NB4 (cell line): ENCODE measurements at regions not wholly inside any gene's neighbourhood (a gene's known extent, or its start where the extent isn't known, plus 50 kb on each side); places are given as distances from the start of the nearest gene placed in this dataset.

Experiments
- DNase-seq: peaks from one replicate; pipeline ENCODE4 v3.0.0; 2010; ENCODE audit warnings: low read depth
- H3K4me3 ChIP-seq: one replicate; pipeline ENCODE4 v1.5.1; 2011; ENCODE audit warnings: mild to moderate bottlenecking, low read depth, low read length, moderate library complexity
- MYC ChIP-seq: IDR thresholded peaks from 2 replicates; pipeline ENCODE4 v1.6.1; 2011; ENCODE audit warnings: low read depth, low read length
- POLR2A ChIP-seq: IDR thresholded peaks from 2 replicates; pipeline ENCODE4 v1.6.1; 2011; ENCODE audit warnings: mild to moderate bottlenecking; ENCODE audit not compliant: insufficient read length; ENCODE audit errors: extremely low read depth
- TF ChIP-seq, protein P1 (sequence below): IDR thresholded peaks from 2 replicates; pipeline ENCODE4 v1.6.1; 2011; ENCODE audit warnings: low read depth, low read length
- TF ChIP-seq, protein P2 (sequence below): IDR thresholded peaks from one replicate; pipeline ENCODE4 v1.5.1; 2012; ENCODE audit warnings: low read depth, low read length

DNA sequence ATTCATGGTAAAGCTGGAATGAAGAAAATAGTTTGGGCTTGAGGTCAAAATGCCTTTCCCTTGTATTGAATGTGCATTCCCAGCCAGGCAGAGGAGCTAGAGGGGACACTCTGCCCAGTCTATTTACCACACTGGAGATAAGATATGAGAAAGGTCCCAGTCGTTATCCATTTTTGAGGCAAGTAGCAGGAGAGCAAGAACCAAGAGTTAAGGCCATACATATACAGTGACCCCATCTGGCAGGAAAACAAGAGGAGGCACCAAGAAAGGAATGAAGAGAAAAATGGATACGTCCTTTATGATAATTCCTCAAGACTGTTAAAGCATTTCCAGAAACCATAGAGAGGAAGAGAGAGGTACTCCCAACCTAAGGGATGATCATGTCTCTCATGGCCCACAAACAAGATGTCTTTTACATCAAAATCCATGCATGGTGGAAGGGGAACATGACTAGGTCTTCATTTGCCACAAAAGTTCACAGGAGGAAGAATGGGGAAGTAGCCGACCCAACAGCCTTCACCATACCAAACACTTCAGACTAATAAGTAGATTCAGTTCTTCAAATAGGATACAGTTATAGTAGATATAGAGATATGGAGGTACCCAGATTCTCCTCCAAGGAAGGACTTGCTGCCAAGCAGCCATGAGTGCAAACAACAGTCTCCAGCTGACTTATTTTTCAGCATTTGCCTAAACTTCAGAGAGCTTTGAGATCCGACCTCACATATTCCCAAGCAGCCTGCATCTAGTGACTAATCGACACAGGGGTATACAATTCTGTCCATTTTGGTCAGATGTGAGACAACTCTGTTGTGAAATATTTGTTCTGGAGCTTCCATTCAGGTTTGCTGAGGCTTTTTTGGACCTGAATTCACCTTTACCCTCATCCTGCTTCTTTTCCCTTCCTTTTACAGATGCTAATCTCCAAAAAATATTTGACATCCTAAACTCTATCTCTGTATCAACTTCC is 61.1 kb upstream of the CCDC71L start:
- TF ChIP-seq, protein P1, sequence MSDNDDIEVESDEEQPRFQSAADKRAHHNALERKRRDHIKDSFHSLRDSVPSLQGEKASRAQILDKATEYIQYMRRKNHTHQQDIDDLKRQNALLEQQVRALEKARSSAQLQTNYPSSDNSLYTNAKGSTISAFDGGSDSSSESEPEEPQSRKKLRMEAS = no peak
- TF ChIP-seq, protein P2, sequence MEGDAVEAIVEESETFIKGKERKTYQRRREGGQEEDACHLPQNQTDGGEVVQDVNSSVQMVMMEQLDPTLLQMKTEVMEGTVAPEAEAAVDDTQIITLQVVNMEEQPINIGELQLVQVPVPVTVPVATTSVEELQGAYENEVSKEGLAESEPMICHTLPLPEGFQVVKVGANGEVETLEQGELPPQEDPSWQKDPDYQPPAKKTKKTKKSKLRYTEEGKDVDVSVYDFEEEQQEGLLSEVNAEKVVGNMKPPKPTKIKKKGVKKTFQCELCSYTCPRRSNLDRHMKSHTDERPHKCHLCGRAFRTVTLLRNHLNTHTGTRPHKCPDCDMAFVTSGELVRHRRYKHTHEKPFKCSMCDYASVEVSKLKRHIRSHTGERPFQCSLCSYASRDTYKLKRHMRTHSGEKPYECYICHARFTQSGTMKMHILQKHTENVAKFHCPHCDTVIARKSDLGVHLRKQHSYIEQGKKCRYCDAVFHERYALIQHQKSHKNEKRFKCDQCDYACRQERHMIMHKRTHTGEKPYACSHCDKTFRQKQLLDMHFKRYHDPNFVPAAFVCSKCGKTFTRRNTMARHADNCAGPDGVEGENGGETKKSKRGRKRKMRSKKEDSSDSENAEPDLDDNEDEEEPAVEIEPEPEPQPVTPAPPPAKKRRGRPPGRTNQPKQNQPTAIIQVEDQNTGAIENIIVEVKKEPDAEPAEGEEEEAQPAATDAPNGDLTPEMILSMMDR = no peak
- TF ChIP-seq POLR2A (no peak), MYC (no peak)
- H3K4me3 ChIP-seq = no peak overlapping the region
- peak; percentile 74 for DNase-seq

DNA sequence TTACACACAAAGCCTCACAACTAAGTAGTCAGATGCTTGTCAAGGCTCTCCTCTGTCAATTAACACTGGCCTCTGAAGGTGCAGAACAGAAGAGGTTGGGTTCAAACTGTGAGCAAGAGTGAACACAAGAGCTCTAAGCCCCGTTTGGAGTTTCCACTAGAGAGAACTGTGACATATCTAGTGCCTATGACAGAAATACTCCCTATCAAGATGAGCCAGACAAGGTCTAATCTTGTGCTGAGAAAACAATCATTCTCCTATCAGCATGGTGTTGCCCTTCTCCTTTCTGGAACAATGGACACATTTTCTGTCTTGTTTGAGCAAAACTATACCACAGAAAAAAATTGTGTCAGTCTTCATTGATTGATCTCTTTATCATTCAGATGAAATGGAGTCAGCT is 62.4 kb upstream of the CCDC71L start:
- TF ChIP-seq POLR2A (no peak), MYC (no peak)
- TF ChIP-seq, protein P2 = no peak
- TF ChIP-seq, protein P1 = no peak
- H3K4me3 ChIP-seq = no peak overlapping the region
- no peak for DNase-seq

DNA sequence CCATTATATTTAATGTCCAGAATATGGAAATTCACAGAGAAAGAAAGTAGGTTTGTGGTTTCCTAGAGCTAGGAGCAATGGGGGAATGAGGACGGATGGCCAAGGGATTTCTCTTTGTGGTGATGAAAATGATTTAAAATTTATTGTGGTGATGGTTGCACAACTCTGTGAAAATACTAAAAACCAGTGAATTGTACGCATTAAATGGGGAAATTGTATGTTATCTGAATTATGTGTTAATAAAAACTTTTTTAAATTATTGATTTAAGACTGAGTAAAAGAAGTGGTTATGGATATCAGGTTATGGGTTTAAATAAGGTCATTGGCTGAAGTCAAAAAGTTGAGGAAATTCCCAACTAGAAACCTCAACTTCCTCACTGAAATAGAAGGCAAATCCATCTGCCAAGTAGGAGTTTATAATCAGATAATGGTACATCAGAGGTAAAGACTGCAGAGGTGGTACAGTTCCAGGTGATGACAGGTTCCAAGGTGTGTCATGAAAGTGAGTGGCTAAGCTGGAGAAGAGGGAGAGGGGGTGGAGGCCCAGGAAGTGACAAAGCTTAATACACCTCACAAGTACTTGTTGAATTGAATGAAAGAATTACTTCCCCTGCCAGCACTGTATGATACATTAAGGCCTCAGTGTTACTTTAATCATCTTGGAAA is 68.9 kb upstream of the CCDC71L start:
- DNase-seq = no peak
- TF ChIP-seq, protein P2 = no peak
- TF ChIP-seq POLR2A = no peak
- no peak overlapping the region for H3K4me3 ChIP-seq

DNA sequence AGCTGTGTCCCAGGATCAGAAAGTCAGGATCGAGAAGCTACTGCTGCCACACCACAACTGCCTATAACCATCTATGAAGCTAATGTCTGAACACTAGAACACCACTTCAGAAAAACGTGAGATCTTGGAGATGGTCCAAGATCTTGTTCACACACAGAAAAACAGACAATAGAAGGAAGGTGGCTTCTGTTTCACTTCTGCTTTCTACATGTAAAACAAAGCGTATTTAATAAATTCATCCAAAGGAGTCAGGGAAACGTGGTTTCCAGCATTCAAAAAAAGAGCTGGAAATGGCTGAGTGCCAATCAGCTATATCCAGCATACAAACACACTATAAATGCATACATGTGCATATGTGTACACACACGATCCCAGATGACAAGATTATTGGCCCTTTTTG is 70.2 kb upstream of the CCDC71L start:
- TF ChIP-seq MYC (no peak), POLR2A (no peak)
- TF ChIP-seq, protein P2 = no peak
- TF ChIP-seq, protein P1 = no peak
- no peak overlapping the region for H3K4me3 ChIP-seq
- DNase-seq = peak; percentile 84

DNA sequence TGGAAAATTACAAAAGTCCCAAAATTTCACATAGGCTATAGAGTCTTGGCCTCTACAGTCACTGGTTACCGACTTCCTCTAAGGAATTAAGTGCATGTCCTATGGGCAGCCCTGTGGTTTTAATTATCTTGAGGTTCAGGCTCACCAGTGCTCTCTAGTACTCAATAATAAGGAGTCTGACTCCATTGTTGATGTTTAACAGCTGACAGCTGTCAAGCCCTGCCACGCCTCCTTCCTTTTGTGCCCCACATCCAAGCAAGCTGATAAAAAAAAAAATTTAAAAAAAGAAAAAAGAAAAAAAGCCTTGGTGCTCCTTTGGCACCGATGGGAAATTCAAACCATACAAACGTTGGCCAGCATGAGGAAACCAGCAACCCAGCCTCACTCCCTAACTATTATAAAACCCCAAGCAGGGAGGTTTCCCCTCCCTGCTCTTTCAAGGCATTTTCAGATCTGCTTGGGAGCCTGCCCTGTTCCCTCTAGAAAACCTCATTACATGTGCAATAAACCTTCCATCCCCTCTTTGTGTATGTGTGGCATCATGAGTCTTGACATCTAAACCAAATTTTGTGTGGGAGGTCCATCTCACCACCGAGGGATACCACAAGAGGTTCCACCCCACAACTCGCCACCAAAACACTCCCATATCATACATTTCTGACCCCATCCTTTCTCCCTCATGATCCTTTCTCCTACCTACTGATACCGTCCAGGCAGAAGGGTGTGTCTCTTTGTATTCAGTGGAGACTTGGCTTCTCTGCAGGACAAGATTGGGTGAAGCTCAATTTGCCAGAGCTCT is 70.9 kb upstream of the CCDC71L start:
- TF ChIP-seq, protein P1 = no peak
- H3K4me3 ChIP-seq = no peak overlapping the region
- DNase-seq = peak; percentile 58
